LNCAP (cell line): ENCODE measurements at regions not wholly inside any gene's neighbourhood (a gene's known extent, or its start where the extent isn't known, plus 50 kb on each side); places are given as distances from the start of the nearest gene placed in this dataset.

Experiments
- CTCF ChIP-seq: fragments of 450-650 bp; IDR thresholded peaks from 2 replicates; pipeline ENCODE4 v1.5.1; 2017; ENCODE audit warnings: mild to moderate bottlenecking

- TF ChIP-seq CTCF: no peak
Measured at GRCh38 chr9:88873635-88874034, 117.6 kb upstream of the S1PR3 start.

- TF ChIP-seq CTCF: no peak
Measured at GRCh38 chr9:88874391-88874790, 116.9 kb upstream of the S1PR3 start.

GRCh38 chr9:88875400-88876120 is 115.7 kb upstream of the S1PR3 start:
- no peak for TF ChIP-seq CTCF

- no peak for TF ChIP-seq CTCF
Measured at GRCh38 chr9:88880199-88880598, 111.1 kb upstream of the S1PR3 start.

- TF ChIP-seq CTCF: no peak
Measured at GRCh38 chr9:88889386-88889785, 101.9 kb upstream of the S1PR3 start.

GRCh38 chr9:88890546-88890945 is 100.7 kb upstream of the S1PR3 start:
- no peak for TF ChIP-seq CTCF

- no peak for TF ChIP-seq CTCF
Measured at GRCh38 chr9:88891040-88891439, 100.2 kb upstream of the S1PR3 start.

GRCh38 chr9:88892724-88893123 is 98.5 kb upstream of the S1PR3 start:
- TF ChIP-seq CTCF: no peak
